GM18498 (cell line): ENCODE measurements at regions not wholly inside any gene's neighbourhood (a gene's known extent, or its start where the extent isn't known, plus 50 kb on each side); places are given as distances from the start of the nearest gene placed in this dataset.

ENCODE experiments used
- ATAC-seq: cut with Tn5 transposase; IDR thresholded peaks from one replicate; pipeline ENCODE4 v1.9.1; 2021; ENCODE audit warnings: mild to moderate bottlenecking, moderate library complexity; ENCODE audit not compliant: unreplicated experiment

DNA sequence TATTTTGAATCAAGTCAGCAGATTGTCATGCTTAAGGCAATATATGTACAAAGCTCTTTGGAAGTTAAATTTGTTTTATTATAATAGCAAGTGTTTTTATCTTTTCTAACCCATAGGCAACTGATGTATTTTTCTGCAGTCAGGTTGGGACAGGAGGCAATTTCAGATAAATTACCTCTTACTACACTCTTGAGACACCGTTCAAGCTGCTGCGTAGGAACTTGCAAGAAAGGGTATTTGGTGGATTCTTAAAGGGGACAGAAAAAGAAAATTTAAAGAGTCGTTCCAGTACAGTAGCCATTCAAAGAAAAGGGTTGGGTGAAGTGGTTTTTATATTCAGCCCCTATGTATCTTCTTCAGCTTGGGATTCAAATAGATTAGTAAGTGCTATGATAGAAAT, 112.4 kb upstream of the APC start:
- no peak for ATAC-seq

DNA sequence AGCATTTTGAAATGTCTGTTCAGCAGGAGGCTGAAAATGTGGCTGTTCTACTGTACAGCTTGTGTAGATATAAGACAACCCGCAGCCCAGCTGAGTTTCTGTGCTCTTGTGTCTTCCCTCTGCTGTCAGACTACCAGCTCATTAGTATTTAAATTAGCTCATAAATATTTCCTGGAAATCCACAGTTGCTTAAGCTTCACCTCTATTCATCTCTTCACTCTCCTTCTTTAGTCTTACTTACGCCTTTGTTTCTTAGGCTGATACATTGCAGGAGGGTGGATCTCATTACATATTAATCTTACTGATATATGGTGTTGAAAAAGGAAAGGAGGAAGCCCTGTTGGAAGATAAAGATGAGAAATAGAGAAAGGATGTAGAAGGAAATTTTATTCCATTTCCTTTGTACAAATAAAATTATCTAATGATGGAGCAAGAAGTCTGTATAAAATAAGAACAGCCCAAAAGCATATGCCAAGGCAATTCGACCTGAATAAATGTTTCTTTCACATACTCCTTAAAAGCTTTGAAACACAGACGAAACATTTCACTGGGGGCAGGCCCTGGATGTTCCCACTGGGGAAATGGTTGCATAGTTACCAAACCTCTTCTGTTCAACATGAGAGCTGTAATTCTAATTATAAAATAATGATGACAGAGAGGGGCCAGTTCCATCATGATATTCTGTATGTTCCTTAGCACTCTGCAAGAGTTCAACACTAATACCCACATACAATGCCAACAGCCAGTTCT, 111.8 kb upstream of the APC start:
- no peak for ATAC-seq

DNA sequence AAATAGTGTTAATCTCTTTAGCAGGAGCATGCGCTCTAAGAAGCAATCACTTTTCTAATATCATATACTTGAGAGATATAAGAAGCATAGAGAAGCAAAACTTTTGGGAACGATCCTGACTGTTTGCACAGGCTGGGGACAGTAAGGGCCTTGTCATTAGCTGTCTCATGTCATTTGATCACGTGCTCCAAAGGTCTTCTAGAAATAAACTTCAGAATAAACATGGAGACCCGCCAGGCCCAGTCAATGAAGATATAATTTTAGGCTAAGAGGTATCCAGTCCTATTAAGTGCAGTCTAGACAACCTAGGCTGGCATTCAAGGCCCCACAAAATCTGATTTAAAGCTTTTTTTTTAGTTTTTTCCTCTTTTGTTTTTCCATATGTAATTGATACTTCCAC, 111.0 kb upstream of the APC start:
- ATAC-seq, result no peak

DNA sequence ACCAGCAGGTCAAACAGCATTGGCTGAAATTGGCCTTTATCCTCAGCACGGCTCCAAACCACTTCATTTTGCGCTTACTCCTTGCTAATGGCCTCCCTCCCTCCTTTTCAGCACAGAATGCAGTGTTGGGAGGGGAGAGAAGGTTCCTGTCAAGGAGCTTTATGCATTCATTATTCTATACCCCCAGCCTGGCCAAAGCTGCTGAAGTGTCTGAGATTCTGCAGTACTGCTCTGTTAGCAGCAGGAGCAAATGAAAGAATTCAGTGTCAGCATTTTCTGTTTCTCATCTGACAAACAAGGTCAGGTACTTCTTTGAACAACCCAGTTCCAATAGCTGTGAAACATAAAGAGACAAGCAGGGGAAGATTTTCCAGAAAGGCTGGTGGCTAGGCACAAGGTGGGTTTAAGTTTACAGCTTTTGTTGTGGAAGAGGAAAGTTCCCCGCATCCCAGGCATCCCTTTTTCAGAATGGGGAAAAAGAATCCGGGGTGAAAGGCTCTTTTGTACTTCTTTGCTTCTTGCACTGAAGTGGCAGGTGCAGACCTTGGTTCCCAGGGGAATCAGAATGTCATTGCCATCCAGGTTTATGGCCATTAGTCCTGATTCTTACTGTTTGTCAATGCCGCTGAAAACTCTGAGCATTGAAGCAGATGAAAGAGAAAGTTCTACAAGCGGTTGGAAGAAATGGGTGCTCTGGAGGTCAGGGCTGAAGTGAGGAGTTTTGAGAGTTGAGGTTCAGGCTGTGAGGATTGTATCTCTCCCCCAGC, 109.3 kb upstream of the APC start:
- ATAC-seq, result no peak

DNA sequence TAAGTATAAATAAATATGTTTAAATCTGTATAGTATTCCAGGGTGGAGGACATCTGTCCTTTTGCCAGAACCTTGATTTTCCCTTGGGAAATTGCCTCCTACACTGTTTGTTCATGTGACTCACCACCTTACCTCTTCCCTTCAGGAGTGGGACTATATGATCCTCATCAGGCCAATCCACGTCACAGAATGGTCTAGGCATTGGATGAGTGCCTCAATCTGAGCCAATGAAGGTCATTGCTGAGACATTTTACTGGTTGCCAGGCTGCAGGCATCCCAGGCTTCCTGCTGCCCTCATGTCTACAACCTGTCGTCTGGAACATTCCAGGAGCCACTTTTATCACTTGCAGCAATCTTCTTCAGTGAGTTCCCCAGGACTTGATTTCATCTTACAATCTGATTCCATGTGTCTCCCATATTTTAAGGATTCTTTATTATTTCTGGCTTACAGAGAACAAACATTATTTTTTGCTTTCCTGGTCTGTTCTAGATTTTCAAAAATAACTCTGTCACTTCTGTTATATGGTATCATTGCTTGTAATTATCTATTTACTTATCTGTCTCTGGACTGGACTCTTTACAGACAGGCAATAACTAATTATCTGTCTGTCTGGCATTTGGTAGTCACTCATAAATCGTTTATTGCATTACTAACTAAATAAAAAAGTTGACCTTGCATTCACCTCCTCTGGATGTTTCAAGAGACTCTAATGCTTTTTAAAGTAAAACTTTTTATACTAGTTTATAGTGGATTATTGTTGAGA, 107.3 kb upstream of the APC start:
- ATAC-seq, result no peak

DNA sequence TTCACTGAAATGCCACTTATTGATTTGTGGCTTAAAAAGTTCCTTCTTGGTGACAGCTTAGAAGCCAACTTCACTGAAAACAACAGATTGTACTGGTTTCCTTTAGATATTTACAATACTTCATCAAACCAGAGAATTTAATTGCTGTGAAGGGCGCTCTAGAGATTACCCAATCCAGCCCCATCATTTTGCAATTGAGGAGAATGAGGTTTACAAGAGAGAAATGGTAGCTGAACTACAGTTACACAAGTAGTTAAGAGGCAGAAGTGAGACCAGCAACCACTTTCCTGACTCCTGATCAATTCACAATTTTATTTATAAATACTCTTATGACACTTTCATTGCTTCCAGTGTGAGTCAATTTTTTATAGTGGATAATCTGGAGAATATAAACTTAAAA, 103.5 kb upstream of the APC start:
- ATAC-seq, result no peak

DNA sequence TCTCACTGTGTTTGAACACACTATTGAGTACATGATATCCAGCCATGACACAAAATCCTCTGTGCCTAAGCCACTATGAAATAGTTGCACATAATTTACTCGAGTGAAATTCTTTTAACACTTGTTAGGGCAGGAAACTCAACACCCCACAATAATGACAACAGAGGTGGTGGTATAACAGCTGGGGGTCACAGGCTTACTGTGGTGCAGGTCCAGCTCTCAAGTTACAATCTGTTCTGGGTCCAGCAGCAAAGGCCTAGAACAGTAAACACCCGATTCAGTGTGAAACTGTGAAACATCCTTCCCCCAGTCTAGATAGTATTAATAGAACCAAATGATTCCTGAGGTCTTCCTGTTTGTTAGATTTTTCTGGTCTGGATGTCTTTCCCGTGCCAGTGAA, 102.9 kb upstream of the APC start:
- ATAC-seq, result no peak

DNA sequence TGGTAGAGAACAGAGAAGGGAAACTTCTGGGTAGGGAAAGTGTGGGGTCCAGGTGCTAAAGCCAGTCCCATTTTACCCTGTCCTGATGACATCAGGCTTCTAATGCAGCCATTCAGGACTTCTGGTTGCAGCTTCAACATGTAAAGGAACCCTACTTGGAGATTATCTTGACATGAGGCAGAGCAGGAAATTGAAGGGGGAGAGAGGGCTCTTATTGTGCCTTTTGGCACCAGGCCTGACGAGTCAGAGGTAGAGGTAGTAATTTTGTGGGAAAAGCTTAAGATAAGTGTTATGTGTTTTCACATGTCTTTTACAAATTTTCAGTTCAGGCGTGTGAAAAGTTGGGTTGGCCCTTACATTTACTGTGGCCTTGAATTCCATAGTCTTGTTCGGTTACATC, 102.4 kb upstream of the APC start:
- no peak for ATAC-seq

DNA sequence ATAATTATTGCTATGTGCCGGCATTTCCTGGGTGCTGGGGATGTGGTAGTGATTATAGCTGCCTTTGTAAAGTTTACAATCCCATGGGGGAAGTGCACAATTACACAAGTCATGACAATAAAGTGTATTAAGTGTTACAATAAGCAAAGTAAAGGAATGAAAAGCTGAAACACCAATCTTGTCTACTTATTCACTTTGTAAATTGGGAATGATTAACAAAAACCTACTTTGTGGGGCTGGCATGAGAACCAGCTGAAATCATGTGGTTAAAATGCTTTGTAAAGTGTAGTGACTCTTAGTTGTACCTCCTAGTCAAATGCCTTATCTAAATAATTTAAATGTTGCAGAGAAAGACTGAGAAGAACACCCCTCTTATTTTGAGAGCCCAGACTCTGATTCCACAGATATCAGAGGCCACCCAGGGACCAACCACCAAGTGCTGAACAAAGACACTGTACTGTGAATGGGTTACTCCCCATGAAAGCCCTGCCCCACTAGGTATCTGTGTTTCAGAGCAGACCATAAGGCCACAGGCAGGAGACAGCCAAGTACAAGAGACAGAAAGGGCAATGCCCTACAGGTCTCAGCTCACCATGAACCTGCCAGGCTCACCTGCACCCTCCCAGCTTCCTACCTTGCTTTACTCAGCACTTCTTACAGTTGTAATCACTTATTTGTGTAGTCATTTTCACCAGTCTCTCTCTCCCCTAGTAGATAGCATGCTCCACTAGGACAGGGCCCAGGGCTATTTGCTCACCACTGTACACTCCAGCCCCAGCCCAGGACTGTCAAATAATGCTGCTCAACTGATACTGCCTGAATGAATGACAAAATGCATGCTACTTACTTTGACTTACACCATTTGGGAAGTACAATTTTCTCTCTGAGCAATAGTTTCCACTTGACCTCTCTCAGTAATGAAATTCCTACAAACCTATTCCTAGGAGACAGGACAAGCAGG, 101.6 kb upstream of the APC start:
- ATAC-seq, result no peak

DNA sequence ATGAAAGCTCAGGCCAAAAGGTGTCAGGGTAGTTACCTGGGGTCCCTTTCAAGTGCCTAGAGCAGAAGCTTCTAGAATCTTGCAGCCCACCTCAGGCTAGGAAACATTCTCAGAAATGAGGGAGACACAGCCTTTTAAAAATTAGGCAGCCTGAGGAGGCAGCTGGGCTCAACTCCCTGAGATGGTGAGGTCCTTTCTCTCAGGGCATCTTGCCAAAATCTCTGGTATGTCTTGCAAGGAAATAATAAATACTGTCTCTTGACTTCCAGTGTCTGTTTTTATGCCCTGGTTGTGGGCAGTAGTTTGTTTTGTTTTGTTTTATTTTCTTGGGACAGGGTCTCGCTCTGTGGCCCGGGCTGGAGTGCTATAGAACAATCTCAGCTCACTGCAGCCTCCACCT, 100.9 kb upstream of the APC start:
- no peak for ATAC-seq

DNA sequence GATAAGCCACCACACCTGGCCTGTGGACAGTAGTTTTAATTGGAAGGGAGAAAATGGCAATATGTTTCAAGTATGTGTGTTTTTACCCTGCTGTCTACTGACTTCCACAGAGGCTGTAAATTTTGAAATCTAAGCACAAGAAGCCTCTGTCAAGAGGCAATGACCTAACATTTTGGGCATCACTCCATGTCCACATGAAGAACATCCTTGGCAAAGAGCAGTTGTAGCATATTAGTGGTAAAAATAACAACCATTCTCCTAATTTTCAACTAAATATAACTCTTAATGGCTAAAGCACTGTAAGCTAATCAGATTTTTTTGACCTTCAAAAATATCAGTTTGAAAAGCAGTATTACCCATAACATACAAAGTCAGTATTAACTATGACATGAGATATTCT, 100.3 kb upstream of the APC start:
- no peak for ATAC-seq

DNA sequence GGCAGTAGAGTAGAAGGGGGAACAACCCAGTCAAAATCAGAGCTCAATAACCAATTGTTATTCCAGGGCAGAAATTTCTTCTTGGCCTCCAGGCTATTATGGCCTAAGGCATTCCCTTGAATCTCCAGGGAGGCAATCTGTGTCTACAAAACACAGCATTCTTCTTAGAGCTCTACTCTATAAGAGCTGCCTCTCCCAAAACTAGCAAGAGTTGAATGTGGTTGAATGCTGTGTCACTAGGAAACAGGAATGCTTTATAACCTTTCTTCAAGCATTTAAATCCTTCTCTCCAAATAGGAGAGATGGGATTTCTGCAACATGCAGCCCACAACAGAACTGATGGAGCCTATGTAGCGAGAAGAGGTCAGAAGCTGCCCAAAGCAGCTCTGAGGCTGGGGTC, 97.1 kb upstream of the APC start:
- no peak for ATAC-seq

DNA sequence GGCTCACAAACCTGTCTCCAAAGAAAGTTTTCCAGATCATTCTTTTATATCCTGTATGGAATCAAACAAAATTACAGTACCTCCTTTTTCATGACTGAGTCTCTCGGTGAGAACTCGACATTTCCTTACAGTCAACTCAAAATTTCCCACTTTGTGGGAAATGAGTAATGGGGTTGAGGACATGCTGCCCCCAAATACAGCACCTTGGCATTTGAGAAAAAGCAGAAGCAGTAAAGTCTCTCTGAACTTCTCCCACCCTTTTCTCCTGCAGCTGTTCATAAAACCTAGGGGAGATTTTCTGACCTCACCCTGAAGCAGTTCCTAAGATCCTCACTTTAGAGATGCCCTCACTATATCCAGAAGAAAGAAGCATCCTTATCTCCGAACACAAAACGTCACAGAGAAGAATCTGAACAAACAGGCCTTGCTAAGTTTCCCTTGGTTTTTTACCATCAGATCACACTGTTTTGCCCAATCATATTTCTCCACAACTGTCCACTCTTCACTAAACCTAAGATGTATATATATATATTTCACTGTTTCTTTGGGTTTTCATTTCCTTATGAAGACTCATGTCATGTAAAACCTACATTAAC, 96.1 kb upstream of the APC start:
- ATAC-seq, result no peak

DNA sequence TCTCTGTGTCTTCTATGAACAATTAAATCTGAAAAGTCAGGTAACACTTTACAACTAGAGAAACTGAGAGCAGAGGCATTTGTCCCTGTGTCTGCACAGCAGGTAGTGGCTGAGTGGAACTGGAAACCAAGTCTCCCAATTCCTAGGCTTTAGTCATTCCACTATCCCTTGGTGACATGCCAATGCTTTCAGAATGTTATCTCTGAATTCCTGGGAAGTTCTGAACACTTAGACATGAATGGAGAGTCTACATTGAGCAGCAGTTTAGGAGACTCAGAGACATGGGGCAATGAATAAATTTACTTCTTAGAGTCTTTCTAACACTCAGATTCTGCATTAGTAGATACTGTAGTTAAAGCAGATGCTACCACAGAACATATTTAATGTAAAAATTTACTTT, 94.8 kb upstream of the APC start:
- ATAC-seq, result no peak

DNA sequence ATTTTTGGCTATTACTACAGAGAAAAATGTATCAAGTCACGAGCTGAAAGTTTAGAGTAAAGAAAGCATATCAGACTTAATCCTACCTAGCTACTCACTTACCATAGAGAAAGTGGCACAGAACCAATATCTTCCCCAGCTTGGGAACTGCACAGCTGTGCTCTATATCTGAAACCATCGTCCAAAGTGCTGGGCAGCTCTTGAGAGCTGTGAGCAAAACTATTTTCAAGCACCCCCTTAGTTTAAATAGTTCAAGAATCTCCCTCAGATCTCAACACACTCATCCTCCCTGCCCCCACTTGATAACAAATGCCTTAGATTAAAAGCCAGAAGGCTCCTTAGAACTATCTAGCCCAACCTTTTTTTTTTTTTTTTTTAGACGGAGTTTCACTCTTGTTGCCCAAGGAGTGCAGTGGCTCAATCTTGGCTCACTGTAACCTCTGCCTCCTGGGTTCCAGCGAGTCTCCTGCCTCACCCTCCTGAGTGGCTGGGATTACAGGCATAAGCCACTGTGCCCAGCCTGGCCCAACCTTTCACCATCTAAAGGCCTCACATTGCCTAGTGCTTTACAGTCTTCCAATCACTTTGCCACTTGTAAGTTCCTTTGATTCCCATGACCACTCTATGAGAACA, 94.2 kb upstream of the APC start:
- ATAC-seq, result no peak

DNA sequence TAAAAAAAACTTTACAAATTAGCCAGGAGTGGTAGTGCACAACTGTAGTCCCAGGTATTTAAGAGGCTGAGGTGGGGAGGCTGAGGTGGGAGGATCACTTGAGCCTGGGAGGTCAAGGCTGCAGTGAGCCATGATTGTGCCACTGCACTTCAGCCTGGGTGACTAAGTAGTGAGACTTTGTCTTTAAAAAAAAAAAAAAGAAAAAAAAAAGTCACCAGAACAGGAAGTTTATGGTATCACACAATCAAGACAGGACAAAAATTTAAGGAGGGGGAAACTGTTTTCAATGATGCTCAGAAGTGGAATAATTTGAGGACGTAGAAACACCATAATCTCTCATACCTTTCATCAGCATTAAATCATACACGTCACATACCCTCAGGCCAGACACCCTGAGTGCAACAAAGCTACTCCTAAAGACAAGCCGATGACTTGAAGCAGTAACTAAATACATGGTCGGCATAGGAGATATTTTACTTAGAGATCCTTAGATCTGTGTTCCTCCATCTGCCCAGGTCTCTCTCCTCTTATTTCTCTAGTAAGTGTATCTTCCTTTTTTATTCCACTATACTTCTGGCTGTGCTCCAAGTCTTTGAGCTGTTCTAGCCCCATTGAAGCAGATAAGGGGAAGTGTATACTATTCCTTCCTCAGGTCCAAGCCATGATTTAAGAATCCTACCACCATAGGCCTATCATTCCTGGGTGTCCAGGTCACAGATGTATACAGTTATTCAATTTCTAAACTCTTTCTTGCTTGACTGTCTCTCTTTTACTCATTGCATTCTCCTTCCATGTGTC, 91.3 kb upstream of the APC start:
- no peak for ATAC-seq

DNA sequence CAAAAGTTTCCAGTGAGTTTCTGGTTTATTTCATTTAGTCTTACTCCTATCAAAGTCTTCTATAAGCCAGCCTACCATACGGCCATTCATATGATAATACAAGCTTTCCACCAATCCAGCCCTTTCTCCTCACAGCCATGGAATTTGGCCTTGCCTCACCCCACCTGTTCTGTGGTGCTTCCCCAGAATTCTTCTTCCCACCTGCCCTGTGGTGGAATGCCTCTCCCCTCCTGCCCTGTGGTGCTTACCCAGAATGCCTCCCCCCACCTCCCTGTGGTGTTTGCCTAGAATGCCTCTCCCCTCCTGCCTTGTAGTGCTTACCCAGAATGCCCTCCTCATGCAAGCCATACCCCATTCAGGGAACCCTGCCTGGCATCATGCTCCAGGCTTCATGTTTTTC, 90.3 kb upstream of the APC start:
- no peak for ATAC-seq

DNA sequence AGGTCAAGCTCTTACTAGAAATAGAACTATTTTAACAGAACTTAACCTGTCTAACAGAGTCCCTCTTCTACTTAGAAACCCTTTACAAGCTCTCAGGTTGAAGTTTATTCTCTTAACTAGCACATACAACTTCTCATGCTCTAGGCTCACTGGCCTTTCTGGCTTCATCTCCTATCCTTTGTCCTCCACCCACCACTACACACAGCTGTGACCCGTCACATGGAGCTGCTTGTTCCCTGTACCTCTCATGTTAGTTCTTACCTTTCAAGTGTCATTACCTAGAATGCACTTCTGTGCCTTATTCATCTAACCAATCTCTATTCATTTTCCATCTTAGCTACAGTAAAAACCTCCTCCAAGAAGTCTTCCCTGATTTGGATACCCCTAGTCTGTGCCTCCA, 89.4 kb upstream of the APC start:
- no peak for ATAC-seq

DNA sequence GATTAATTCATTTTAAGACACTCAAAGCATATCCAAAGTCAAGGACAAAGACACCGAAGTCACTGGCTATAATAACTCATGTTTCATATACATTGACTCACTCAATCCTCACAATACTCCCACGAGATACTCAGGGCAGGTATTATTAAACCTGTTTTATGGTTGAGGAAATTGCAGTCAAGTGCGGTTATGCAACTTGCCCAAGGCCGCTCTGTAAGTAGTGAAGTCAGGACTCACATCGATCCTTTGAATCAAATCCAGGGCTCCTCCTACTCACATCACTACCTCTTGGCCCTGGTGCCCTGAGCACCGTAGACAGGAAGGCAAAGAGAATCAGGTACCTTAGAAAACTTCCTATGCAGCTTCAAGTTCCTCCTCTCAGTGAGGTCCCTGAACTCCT, 87.8 kb upstream of the APC start:
- ATAC-seq, result no peak
